ENCODE measurements at regions not wholly inside any gene's neighbourhood (a gene's known extent, or its start where the extent isn't known, plus 50 kb on each side); places are given as distances from the start of the nearest gene placed in this dataset.

- Histone ChIP-seq H3K4me3 (ENCODE audit: insufficient read depth, low read length) (no peak overlapping the region), H3K9me3 (ENCODE audit: low read depth, low read length) (no peaks in the 10 kb centered on the region), H3K36me3 (ENCODE audit: insufficient read depth, low read length) (no peaks in the 10 kb centered on the region), H3K27me3 (ENCODE audit: insufficient read depth, low read length) (no peaks in the 10 kb centered on the region), H4K20me1 (ENCODE audit: insufficient read depth, low read length) (no peaks in the 10 kb centered on the region), H2AFZ (ENCODE audit: low read length) (no peak overlapping the region), H3K79me2 (ENCODE audit: insufficient read depth, low read length) (no peaks in the 10 kb centered on the region), H3K4me2 (ENCODE audit: insufficient read depth, low read length) (no peak overlapping the region), H3K4me1 (ENCODE audit: insufficient read depth, low read length) (no peaks in the 10 kb centered on the region), H3K27ac (ENCODE audit: low read depth, low read length) (no peak overlapping the region)
- DNase-seq (ENCODE audit: insufficient read length, low spot score, missing footprints) = peak; percentile 75
- TF ChIP-seq CTCF (IDR thresholded peaks at IDR 0.05; ENCODE audit: extremely low read depth, low read depth, low read length) = no peak
These were observed 166.7 kb downstream of the IRF8 start for GRCh38 chr16:86065711-86066110.

- no peak overlapping the region for H2AFZ ChIP-seq (ENCODE audit: low read length)
- H3K4me1 ChIP-seq (ENCODE audit: insufficient read depth, low read length) = no peaks in the 10 kb centered on the region
- peak; percentile 53 for DNase-seq (ENCODE audit: insufficient read length, low spot score, missing footprints)
- no peak overlapping the region for H3K27ac ChIP-seq (ENCODE audit: low read depth, low read length)
- H3K4me2 ChIP-seq (ENCODE audit: insufficient read depth, low read length) = no peak overlapping the region
- H3K36me3 ChIP-seq (ENCODE audit: insufficient read depth, low read length) = no peaks in the 10 kb centered on the region
- no peaks in the 10 kb centered on the region for H4K20me1 ChIP-seq (ENCODE audit: insufficient read depth, low read length)
- no peak for TF ChIP-seq CTCF (IDR thresholded peaks at IDR 0.05; ENCODE audit: extremely low read depth, low read depth, low read length)
- H3K27me3 ChIP-seq (ENCODE audit: insufficient read depth, low read length) = no peaks in the 10 kb centered on the region
- H3K9me3 ChIP-seq (ENCODE audit: low read depth, low read length) = no peaks in the 10 kb centered on the region
- no peaks in the 10 kb centered on the region for H3K79me2 ChIP-seq (ENCODE audit: insufficient read depth, low read length)
- no peak overlapping the region for H3K4me3 ChIP-seq (ENCODE audit: insufficient read depth, low read length)
These were observed 167.8 kb downstream of the IRF8 start for GRCh38 chr16:86066811-86067210.

GRCh38 chr16:86067516-86067915, 168.6 kb downstream of the IRF8 start:
- Histone ChIP-seq H3K79me2 (ENCODE audit: insufficient read depth, low read length) (no peaks in the 10 kb centered on the region), H4K20me1 (ENCODE audit: insufficient read depth, low read length) (no peaks in the 10 kb centered on the region), H3K4me1 (ENCODE audit: insufficient read depth, low read length) (no peaks in the 10 kb centered on the region), H3K4me2 (ENCODE audit: insufficient read depth, low read length) (no peak overlapping the region), H3K9me3 (ENCODE audit: low read depth, low read length) (no peaks in the 10 kb centered on the region), H3K36me3 (ENCODE audit: insufficient read depth, low read length) (no peaks in the 10 kb centered on the region), H3K27me3 (ENCODE audit: insufficient read depth, low read length) (no peaks in the 10 kb centered on the region), H3K4me3 (ENCODE audit: insufficient read depth, low read length) (no peak overlapping the region), H3K27ac (ENCODE audit: low read depth, low read length) (no peak overlapping the region), H2AFZ (ENCODE audit: low read length) (no peak overlapping the region)
- no peak for TF ChIP-seq CTCF (IDR thresholded peaks at IDR 0.05; ENCODE audit: extremely low read depth, low read depth, low read length)
- DNase-seq (ENCODE audit: insufficient read length, low spot score, missing footprints) = peak; percentile 34

GRCh38 chr16:86067936-86068335, 169.0 kb downstream of the IRF8 start:
- no peak for TF ChIP-seq CTCF (IDR thresholded peaks at IDR 0.05; ENCODE audit: extremely low read depth, low read depth, low read length)
- Histone ChIP-seq H3K36me3 (ENCODE audit: insufficient read depth, low read length) (no peaks in the 10 kb centered on the region), H2AFZ (ENCODE audit: low read length) (no peak overlapping the region), H3K4me1 (ENCODE audit: insufficient read depth, low read length) (no peaks in the 10 kb centered on the region), H4K20me1 (ENCODE audit: insufficient read depth, low read length) (no peaks in the 10 kb centered on the region), H3K27ac (ENCODE audit: low read depth, low read length) (no peak overlapping the region), H3K27me3 (ENCODE audit: insufficient read depth, low read length) (no peaks in the 10 kb centered on the region), H3K4me2 (ENCODE audit: insufficient read depth, low read length) (no peak overlapping the region), H3K4me3 (ENCODE audit: insufficient read depth, low read length) (no peak overlapping the region), H3K79me2 (ENCODE audit: insufficient read depth, low read length) (no peaks in the 10 kb centered on the region), H3K9me3 (ENCODE audit: low read depth, low read length) (no peaks in the 10 kb centered on the region)
- DNase-seq (ENCODE audit: insufficient read length, low spot score, missing footprints) = peak; percentile 37
